HG03354 (cell line): ENCODE measurements at regions not wholly inside any gene's neighbourhood (a gene's known extent, or its start where the extent isn't known, plus 50 kb on each side); places are given as distances from the start of the nearest gene placed in this dataset.
"Not testable (repeated sequence)": the region's sequence is repeated elsewhere in the genome, so short reads cannot be mapped to it uniquely, and the experiment has no call there.

Source experiments
- ATAC-seq: cut with Tn5 transposase; IDR thresholded peaks from one replicate; pipeline ENCODE4 v1.9.1; 2021; ENCODE audit warnings: mild to moderate bottlenecking; ENCODE audit not compliant: unreplicated experiment, poor library complexity, severe bottlenecking

DNA sequence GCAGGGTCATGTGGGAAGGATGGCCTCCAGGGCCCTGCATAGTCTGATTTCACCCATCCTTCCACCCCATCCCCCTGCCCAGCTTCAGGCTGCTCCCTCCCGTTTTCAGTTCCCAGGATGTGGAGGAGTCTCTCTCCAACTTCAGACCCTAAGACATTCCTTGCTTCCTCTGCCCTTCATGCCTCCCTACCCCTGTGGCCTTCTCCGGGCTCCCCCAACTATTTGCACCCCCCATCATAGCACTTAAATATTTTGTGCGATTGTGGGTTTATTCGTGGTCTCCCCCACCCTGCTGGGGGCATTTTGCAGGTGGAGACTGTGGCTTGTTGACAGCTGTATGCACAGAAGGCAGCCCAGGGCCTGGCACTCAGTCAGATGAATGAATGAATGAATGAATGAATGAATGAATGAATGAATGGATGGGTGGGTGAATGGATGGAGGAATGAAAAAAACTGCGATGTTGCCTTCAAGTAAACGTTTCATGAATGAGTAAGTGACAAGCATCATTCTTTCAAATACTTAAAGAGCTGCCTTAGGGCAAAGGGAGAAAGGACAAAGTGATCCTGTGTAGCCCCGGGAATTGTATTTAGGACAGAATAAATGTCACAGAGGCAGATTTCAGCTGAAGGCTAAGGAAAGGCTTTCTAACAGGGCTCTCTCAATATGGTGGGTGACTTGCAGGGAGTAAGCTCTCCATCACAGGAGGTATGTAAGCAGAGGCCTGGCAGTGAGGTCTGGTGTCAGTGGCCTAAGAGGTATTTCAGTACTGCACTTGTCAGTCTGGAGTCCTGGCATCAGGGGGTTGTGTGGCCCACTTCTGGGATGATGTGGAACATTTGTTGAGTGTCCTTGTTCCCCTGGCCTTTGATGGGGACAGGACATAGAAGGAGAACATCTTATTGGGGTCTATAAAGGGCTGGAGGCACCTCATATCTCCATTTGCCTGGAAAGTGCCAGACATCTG, 156.4 kb downstream of the PTPRU start:
- no peak for ATAC-seq

DNA sequence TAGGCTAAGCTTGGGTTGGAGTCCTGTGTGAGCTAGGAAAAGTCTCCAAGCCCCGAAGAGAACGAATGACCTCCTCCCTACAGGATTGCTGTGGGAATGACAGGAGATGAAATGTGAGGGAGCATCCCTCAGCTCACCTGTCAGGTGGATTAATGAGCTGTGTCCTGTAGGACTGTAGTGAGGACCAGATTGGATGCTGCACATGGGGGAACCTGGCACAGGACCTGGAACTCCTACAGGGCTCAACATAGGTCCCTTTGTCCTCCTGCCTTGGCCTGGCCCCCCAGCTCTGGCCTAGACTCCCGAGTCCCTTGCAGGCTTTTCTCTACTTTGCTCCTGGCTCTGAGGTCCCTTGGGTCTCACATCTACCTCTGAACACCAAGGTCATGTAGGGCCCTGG, 155.7 kb downstream of the PTPRU start:
- ATAC-seq = no peak

DNA sequence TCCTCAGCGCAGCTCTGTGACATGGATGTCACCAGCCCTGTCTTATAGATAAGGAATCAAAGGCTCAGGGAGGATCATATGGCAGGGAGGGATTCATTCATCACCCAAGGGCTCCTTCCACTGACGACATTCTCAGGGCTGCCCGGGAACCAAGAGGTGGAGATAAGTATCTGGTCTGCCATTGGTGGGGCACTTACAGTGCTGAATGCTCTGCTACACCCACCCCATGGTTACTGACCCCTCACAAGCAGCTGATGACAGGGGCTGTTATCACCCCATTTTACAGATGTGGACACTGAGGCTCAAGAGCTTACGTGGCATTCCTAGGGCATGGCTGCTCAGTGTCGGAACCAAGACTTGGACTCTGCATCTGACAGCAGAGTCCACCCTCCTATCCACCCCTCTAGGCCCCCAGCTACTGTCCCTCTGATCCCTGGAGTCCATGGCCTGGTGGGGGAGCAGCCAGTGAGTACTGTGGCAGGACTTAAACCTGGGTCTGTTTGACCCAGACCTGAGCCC, 155.1 kb downstream of the PTPRU start:
- no peak for ATAC-seq

DNA sequence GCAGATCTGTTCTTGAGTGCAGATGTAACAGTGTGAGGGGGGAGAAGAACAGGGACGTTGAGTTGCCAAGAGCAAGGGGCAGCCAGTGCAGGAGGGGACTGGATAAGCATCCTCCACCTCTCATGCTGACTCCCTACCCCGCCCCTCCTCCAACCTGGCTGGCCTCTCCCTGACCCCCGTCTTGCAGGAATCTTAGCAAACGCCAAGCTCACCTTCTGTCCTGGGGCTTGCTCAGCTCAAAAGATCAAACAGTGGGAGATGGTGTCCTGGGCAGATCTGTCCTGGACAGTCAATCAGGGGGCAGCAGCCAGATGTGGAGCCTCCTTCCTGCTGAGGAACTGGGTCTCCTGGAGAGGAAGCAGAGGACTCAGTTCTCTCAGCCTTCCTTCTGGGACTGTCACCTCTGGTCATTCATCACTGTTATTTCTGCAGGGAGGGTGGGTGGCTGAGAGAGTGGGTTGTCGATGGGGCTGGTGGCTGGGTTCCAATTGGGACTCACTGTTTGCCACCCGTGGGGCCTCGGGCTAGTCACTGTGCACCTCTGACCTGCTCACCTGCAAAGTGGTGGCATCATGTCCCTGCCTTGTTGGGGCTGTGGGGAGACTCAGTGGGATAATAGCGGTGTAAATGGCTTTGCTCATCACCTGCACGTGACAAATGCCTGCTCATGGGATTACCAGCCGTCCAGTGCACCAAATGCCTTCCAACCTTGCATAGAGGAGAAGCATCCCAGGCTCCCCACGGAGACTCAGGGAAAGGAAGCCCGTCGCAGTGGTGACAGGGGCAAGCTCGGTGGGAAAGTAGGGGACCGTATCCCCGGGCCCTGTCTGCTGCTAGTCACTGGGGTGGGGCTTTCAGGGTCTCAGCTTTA, 154.4 kb downstream of the PTPRU start:
- no peak for ATAC-seq

DNA sequence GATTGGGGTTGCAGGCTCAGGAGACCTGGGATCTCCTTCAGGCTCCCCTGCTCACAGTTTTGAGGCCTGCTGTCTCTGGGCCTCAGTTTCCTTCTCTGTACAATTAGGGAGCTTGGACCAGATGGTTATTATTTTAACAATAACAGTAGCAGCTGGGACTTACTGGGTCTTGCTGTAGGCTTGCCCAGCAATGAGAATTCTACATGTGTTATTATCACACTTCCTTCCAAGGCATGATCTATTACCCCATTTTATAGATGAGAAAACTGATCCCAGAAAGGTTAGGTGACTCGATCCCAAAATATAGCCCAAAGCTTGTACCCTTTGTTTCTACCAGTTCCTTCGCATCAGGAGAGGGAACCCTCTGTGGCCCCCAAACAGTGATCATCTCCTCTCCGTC, 153.8 kb downstream of the PTPRU start:
- ATAC-seq = no peak

DNA sequence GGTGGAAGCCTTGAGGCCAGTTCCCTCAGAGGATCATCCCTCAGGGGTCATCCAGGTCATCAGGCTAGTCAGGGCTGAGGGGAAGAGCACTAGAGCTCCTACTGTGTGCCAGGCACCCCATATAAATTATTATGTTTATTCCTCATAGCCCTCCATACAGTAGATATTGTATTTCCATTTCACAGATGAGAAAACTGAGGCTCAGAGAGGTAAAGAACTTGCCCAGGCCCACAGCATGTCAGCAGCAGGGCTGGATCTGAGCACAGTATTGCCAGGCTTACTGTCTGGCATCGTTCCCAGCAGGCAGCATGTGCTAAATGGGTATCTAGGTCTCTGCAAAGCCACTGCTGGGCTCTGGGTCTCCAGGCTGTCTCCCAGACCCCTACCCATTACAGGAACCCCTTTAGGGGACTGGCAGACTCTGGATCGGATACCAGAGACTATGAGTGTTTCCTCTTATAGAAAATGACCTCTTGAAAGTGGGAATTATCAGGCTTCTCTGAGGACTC, 153.3 kb downstream of the PTPRU start:
- ATAC-seq = no peak

DNA sequence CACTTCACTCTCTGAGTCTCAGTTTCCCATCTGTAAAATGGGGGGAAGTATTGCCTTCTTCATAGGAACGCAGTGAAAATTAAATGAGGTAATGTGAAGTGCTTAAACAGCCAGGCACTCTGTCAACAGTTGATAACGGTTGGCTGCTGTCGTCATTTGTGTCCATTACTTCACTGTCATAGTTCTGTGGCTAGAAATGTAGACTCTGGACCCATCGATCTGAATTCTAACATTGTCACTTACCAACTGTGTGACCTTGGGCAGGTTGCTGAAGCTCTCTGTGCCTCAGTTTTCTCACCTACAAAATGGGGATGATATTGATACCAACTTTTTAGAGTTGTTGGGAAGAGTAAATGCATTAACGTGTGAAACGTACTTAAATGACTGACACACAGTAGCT, 152.6 kb downstream of the PTPRU start:
- no peak for ATAC-seq

DNA sequence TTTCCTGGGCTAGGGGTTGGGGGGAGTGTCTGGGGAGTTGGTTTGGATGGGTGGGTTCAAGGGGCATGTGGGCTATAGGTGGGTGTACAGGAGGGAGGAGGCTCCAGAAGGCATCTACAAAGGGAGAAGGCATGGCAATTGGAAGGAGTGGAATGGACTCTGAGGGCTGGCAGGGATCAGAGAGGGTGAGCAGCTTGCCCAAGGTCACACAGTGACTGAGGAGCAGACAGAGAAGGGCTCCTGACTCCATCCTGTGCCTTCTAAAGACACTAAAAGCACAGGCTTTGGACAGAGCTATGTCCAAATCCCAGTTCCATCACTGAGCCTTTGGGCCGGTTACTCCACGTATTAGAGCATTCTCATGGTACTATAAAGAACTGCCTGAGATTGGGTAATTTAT, 151.8 kb downstream of the PTPRU start:
- ATAC-seq = no peak

DNA sequence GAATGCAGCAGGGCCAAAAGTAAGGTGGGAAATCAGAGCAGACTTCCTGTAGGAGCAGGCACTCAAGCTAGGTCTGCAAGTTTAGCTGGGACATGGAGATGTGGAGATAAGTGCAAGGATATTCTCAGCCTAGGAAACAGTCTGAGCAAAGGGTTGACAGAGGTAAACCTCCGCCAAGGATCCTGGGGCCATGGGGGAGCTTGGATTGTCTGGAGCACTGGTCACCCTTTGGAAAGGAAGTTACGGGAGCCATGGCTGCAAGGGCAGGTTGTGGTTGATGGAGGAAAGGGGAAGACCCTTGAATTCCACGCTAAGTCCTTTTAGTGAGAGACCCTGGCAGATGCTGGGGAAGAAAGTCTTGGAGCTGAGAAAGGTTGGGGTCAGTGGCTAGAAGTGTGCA, 150.9 kb downstream of the PTPRU start:
- ATAC-seq = no peak

DNA sequence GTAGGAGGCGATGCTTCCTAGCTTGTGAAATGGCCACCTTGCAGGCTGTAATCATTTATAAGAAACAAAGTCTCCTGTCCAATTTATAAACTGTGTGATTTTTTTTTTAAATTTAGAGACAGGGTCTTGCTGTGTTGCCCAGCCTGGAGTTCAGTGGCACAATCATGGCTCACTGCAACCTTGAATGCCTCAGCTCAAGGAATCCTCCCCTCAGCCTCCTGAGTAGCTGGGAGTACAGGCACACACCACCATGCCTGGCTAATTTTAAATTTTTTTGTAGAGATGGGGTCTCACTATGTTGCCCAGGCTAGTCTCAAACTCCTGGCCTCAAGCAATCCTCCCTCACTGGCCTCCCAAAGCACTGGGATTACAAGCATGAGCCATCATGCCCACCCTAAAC, 150.1 kb downstream of the PTPRU start:
- not testable (repeated sequence) for ATAC-seq

DNA sequence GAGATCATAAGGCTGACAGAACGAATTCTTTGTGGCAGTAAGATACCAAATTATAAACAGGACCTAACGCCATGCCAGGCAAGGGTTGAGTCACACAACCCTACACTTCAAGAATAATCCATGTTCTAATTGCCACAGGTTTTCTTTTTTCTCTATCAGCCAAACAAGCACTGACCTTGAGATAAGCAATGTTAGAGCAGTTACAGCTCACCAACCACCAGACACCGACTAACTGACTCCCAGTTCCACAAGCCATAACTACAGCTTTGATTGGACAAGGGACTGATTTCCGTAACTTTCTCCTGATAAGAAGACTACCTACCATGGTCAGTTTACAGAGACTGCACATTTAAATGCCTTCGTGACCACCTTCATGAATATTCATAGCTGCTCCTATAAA, 149.6 kb downstream of the PTPRU start:
- no peak for ATAC-seq

DNA sequence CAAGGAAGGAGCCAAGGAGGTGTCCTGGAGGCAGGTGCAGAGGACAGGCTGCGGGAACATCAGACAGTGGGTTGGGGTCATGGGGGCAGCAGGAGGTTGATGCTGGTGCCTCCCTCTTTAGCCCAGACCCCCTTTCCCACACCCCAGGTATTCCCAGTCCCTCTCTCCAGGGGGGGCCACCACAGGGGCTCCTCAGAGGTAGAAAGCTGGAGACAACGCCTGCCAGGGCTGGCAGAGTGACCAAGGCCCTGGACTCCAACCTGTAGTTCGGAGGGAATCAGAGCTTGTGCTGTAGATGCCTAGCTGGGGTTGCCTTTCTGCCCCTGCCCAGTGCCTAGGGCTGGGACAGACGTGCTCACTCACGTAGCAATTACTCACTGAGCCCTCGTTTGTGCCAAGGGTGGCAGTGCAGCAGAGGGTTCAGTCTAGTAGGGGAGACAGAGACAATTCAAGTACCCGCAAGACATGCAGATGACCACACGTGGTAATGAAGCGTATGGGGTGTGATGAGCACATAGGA, 148.2 kb downstream of the PTPRU start:
- no peak for ATAC-seq

DNA sequence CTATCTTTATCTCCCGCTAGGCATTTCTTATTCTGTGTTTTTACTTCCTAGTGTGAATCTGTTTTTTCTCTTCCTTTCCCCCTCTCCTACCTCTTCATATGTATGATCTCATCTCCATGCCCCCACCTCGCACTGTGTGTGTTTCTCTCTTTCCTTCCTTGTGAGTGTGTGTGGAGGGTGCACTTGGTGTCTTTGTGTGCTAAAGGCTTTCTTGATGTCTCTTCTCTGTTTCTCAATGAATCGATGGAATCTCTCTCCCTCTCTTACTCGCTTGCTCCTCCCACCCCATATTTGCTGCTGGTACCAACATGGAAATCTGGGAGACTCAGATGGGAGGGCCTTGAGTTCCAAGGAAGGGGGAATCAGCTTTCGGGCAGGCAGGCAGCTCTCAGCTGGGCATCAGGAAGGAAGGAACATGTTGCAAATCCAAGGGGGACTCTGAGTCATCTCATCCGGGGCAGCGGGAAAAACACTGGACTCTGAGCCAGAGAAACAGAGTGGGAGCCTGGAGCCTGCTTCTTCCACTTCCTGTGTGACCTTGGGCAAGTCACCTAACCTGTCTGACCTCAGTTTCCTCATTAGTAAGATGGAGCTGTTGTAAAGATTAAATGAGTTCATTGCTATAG, 147.5 kb downstream of the PTPRU start:
- no peak for ATAC-seq

DNA sequence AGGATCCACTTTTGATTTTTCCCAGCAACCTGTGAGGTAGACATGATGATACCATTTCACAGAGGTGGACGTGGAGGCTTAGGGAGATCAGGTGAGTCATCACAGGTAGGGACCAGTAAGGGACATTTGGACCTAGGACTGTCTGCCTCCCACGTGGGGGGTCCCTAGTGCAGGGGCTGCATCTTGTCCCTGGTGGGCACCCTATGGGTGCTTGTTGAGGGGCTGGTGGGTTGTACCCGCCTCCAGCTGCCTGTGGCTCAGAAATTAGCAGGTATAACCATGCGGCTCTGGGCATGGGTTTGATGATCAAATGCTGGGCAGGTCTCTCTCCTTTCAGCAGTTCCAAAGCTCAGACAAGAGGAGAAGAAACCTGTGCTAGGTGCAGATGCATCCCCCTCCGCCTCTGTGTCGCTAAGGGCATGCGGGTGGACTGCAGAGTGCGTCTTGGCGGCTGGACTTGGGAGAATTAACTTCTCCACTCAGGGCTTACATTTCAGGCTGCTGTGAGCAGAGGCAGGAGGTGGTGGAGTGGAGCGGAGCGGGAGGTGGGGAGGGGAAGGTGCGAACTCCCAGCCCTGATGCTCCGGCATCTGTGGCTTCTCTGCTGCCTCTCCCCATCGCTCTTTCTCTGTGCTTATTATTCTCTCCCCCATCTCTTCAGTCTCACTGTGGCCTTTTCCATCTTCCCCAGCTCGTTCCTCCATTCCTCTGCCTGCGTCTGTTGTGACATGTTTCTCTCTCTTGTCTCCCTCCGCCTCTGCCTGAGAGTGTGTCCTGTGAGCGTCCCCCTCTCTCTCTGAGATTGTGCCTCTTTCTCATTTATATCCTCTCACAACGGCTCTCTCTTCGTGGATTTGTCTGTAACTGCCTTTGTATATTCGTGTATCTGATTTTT, 146.8 kb downstream of the PTPRU start:
- no peak for ATAC-seq

DNA sequence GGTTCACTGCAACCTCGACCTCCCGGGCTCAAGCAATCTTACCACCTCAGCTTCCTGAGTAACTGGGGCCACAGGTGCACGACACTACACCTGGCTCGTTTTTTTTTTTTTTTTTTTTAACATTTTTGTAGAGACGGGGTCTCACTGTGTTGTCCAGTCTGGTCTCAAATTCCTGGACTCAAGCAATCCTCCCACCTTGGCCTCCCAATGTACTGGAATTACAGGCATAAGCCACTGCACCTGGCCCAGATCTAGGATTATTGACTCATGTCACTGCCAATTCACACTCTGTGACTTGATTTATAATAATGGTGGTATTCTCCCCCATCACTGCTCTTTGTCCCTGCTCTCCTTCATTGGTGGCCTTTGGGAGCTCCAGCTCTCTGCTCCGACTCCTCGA, 145.1 kb downstream of the PTPRU start:
- ATAC-seq = no peak

DNA sequence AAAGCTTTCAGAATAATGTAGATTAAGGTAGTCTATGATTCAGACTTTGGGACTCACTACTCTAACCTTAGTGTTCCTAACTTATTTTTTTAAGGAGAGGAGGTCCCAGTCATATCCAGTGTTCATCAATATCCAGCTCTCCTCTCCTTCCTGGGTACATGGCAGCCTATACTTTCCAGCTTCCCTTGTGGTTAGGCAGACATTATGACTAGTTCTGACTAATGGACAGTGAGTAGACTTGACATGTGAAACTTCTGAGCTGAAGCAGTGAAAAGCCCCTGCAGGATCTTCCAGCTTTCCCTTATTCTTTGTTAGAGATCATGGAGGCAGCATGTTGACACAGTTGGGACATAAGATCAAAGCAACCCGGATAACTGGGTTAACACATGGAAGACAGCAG, 144.2 kb downstream of the PTPRU start:
- no peak for ATAC-seq

DNA sequence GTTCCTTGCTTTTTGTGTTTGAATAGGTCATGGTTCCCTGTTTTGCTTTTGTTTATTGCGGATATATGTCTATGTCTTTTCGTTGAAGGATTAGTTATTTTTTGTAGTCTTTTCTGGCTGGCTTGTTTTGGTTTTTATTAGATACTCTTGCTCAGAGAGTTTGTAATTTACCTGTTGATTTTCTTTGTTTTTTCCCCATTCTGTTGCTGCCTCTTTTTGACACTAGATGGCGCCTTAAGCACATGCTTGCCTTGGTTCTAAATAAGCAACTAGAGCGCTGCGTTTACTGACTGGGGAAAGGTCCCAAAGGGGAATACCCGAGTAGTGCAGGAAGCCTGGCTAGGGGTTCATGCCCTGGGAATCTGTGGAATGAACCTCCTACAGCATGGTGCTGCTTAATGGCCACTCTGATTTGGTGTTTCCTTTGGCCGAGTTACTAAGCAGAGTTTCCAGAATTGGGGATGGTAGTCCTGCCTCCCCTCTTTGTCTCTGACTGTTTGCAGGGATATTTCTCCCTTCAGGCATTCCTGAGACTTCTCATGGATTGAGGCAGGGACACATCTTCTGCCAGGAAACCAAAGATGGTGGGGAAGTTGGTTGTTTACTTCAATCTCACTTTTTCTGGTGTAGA, 143.2 kb downstream of the PTPRU start:
- no peak for ATAC-seq
